Testis (tissue), 2 donors: ENCODE measurements at regions not wholly inside any gene's neighbourhood (a gene's known extent, or its start where the extent isn't known, plus 50 kb on each side); places are given as distances from the start of the nearest gene placed in this dataset.

Experiments used
- POLR2A ChIP-seq: fragments of 450-650 bp; IDR thresholded peaks from one replicate; pipeline ENCODE4 v1.6.1; 2017; ENCODE audit warnings: antibody characterized with exemption, mild to moderate bottlenecking, moderate library complexity
- TF ChIP-seq, protein P1 (sequence below), 3 experiments: fragments of 450-650 bp in 2 of 3; fragments of 200-600 bp in 1 of 3; sonication (generic) in 1 of 3; IDR thresholded peaks; one replicate each; pipeline ENCODE4 v1.5.1; 2016 to 2019; ENCODE audit warnings: antibody characterized with exemption in 3 of 3, mild to moderate bottlenecking in 2 of 3, moderate library complexity in 1 of 3

GRCh38 chr17:13372432-13372831 lies 229.3 kb downstream of the HS3ST3A1 start:
- TF ChIP-seq POLR2A, result no peak
- TF ChIP-seq, protein P1, sequence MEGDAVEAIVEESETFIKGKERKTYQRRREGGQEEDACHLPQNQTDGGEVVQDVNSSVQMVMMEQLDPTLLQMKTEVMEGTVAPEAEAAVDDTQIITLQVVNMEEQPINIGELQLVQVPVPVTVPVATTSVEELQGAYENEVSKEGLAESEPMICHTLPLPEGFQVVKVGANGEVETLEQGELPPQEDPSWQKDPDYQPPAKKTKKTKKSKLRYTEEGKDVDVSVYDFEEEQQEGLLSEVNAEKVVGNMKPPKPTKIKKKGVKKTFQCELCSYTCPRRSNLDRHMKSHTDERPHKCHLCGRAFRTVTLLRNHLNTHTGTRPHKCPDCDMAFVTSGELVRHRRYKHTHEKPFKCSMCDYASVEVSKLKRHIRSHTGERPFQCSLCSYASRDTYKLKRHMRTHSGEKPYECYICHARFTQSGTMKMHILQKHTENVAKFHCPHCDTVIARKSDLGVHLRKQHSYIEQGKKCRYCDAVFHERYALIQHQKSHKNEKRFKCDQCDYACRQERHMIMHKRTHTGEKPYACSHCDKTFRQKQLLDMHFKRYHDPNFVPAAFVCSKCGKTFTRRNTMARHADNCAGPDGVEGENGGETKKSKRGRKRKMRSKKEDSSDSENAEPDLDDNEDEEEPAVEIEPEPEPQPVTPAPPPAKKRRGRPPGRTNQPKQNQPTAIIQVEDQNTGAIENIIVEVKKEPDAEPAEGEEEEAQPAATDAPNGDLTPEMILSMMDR (IDR thresholded peaks at IDR 0.05), result no peak
